Limb (tissue), 2 donors: ENCODE measurements at regions not wholly inside any gene's neighbourhood (a gene's known extent, or its start where the extent isn't known, plus 50 kb on each side); places are given as distances from the start of the nearest gene placed in this dataset.

Experiments used
- DNase-seq, 2 donors: peaks; one replicate each; pipeline ENCODE4 v3.0.0-alpha.2; 2016; ENCODE audit errors: extremely low spot score in 2 of 2

- DNase-seq = no peak
Measured at GRCh38 chr6:40973304-40973703, 65.7 kb downstream of the UNC5CL start.

GRCh38 chr6:40972814-40973213 lies 66.2 kb downstream of the UNC5CL start:
- DNase-seq = no peak

- no peak for DNase-seq
Measured at GRCh38 chr6:40972190-40972589, 66.8 kb downstream of the UNC5CL start.

- DNase-seq = no peak
Measured at GRCh38 chr6:40968620-40969164, 70.3 kb downstream of the UNC5CL start.

- DNase-seq = no peak
Measured at GRCh38 chr6:40966860-40967259, 72.2 kb downstream of the UNC5CL start.

GRCh38 chr6:40965046-40965445 lies 74.0 kb downstream of the UNC5CL start:
- no peak for DNase-seq

GRCh38 chr6:40963019-40963418 lies 76.0 kb downstream of the UNC5CL start:
- DNase-seq = no peak

- DNase-seq = no peak
Measured at GRCh38 chr6:40962241-40962640, 76.8 kb downstream of the UNC5CL start.

GRCh38 chr6:40961831-40962230 lies 77.2 kb downstream of the UNC5CL start:
- DNase-seq = no peak

- no peak for DNase-seq
Measured at GRCh38 chr6:40960742-40961430, 78.1 kb downstream of the UNC5CL start.

- no peak for DNase-seq
Measured at GRCh38 chr6:40959781-40960327, 79.2 kb downstream of the UNC5CL start.

GRCh38 chr6:40958738-40959137 lies 80.3 kb downstream of the UNC5CL start:
- no peak for DNase-seq

GRCh38 chr6:40957616-40958492 lies 81.2 kb downstream of the UNC5CL start:
- no peak for DNase-seq

- no peak for DNase-seq
Measured at GRCh38 chr6:40956936-40957335, 82.1 kb downstream of the UNC5CL start.

- peak in 1 of 2 donors; percentile 36 for DNase-seq
Measured at GRCh38 chr6:40955178-40955545, 83.9 kb downstream of the UNC5CL start.

GRCh38 chr6:40954446-40955177 lies 84.4 kb downstream of the UNC5CL start:
- no peak for DNase-seq

- no peak for DNase-seq
Measured at GRCh38 chr6:40953486-40953885, 85.5 kb downstream of the UNC5CL start.

- DNase-seq = no peak
Measured at GRCh38 chr6:40950986-40951698, 87.9 kb downstream of the UNC5CL start.

- no peak for DNase-seq
Measured at GRCh38 chr6:40948570-40948969, 90.5 kb downstream of the UNC5CL start.

GRCh38 chr6:40947876-40948526 lies 91.0 kb downstream of the UNC5CL start:
- DNase-seq = no peak
